ENCODE measurements at regions not wholly inside any gene's neighbourhood (a gene's known extent, or its start where the extent isn't known, plus 50 kb on each side); places are given as distances from the start of the nearest gene placed in this dataset.

GRCh38 chr11:122363296-122363695 is 247.3 kb upstream of the BLID start:
- Histone ChIP-seq H3K9me3 (ENCODE audit: control insufficient read depth in 1 of 2, insufficient read depth in 1 of 2, low read depth in 1 of 2, low read length in 2 of 2) (no peaks in the 10 kb centered on the region), H3K27ac (ENCODE audit: low read depth, low read length) (no peak overlapping the region), H3K9ac (ENCODE audit: low read length) (no peak overlapping the region), H2AFZ (ENCODE audit: low read depth, low read length, poor library complexity, severe bottlenecking) (no peak overlapping the region), H3K4me2 (ENCODE audit: low read length) (no peak overlapping the region), H3K4me1 (ENCODE audit: control insufficient read depth in 1 of 2, insufficient read depth in 2 of 2, low read length in 2 of 2) (no peaks in the 10 kb centered on the region), H4K20me1 (ENCODE audit: insufficient read depth) (no peaks in the 10 kb centered on the region), H3K27me3 (ENCODE audit: insufficient read depth, low read length) (no peaks in the 10 kb centered on the region), H3K79me2 (ENCODE audit: insufficient read depth, low read length) (no peaks in the 10 kb centered on the region), H3K36me3 (ENCODE audit: control insufficient read depth in 1 of 2, insufficient read depth in 2 of 2, low read length in 2 of 2) (no peaks in the 10 kb centered on the region), H3K4me3 (replicated peaks in 1 of 2; ENCODE audit: low read depth in 1 of 2, low read length in 2 of 2) (no peak overlapping the region), H3K9me2 (ENCODE audit: insufficient read depth) (no peaks in the 10 kb centered on the region)
- DNase-seq (ENCODE audit: low read depth, low spot score): no peak
- no TSS peak for BruUV-seq (replicated peaks)
- CTCF ChIA-PET: no interaction called here
- ATAC-seq: no peak
- POLR2A ChIA-PET: no interaction called here
- RAD21 ChIA-PET (ENCODE audit: low non-redundant PET in 1 of 2, low total read pairs in 2 of 2, uncharacterized antibody in 2 of 2, unreplicated experiment in 2 of 2): no interaction called here
- TF ChIP-seq CEBPB (IDR thresholded peaks at IDR 0.05; ENCODE audit: low read depth): no peak
- no peak for TF ChIP-seq POLR2A (IDR thresholded peaks at IDR 0.05; ENCODE audit: borderline replicate concordance, extremely low read depth, insufficient read depth, insufficient read length)
- TF ChIP-seq FOSL1 (IDR thresholded peaks at IDR 0.05; ENCODE audit: low read depth): no peak
- intact Hi-C loops (cut with micrococcal nuclease): no loop called here

GRCh38 chr11:122362381-122362780 is 246.4 kb upstream of the BLID start:
- POLR2A ChIA-PET: no interaction called here
- TF ChIP-seq REST (IDR thresholded peaks at IDR 0.05; ENCODE audit: low read depth): no peak
- no peak for TF ChIP-seq POLR2A (IDR thresholded peaks at IDR 0.05; ENCODE audit: borderline replicate concordance, extremely low read depth, insufficient read depth, insufficient read length)
- TF ChIP-seq SP1 (IDR thresholded peaks at IDR 0.05; ENCODE audit: low read depth): no peak
- TF ChIP-seq ZFX (IDR thresholded peaks at IDR 0.05): no peak
- TF ChIP-seq ELF1 (IDR thresholded peaks at IDR 0.05; ENCODE audit: borderline replicate concordance, low read depth): no peak
- no peak for TF ChIP-seq RAD21 (IDR thresholded peaks at IDR 0.05; ENCODE audit: low read depth)
- TF ChIP-seq SRF (IDR thresholded peaks at IDR 0.05; ENCODE audit: low read depth): no peak
- no peak for TF ChIP-seq EZH2phosphoT487 (IDR thresholded peaks at IDR 0.05; ENCODE audit: borderline replicate concordance)
- no peak for TF ChIP-seq ATF3 (IDR thresholded peaks at IDR 0.05)
- TF ChIP-seq TCF7L2 (IDR thresholded peaks at IDR 0.05; ENCODE audit: borderline replicate concordance, extremely low read depth, insufficient read depth, insufficient read length): no peak
- TF ChIP-seq CTCF (IDR thresholded peaks at IDR 0.05 in 2 of 3, conservative IDR thresholded peaks at IDR 0.05 in 1 of 3; ENCODE audit: borderline replicate concordance in 1 of 3, insufficient read depth in 1 of 3, low read depth in 2 of 3, low read length in 2 of 3): no peak
- no peak for TF ChIP-seq YY1 (IDR thresholded peaks at IDR 0.05; ENCODE audit: extremely low read depth, insufficient replicate concordance, low read depth, low read length)
- TF ChIP-seq EGR1 (IDR thresholded peaks at IDR 0.05; ENCODE audit: low read depth): no peak
- no peak for TF ChIP-seq CBX3 (IDR thresholded peaks at IDR 0.05; ENCODE audit: low read depth)
- no peak for TF ChIP-seq CEBPB (IDR thresholded peaks at IDR 0.05; ENCODE audit: low read depth)
- TF ChIP-seq POLR2AphosphoS5 (IDR thresholded peaks at IDR 0.05; ENCODE audit: low read depth, low read length): no peak

More at GRCh38 chr11:122362381-122362780, 246.4 kb upstream of the BLID start:
- ATAC-seq: no peak
- ChIA-PET CTCF (no interaction called here), RAD21 (ENCODE audit: low non-redundant PET in 1 of 2, low total read pairs in 2 of 2, uncharacterized antibody in 2 of 2, unreplicated experiment in 2 of 2) (no interaction called here)
- Histone ChIP-seq H3K27ac (ENCODE audit: low read depth, low read length) (no peak overlapping the region), H3K27me3 (ENCODE audit: insufficient read depth, low read length) (no peaks in the 10 kb centered on the region), H4K20me1 (ENCODE audit: insufficient read depth) (no peaks in the 10 kb centered on the region), H3K9me2 (ENCODE audit: insufficient read depth) (no peaks in the 10 kb centered on the region), H3K79me2 (ENCODE audit: insufficient read depth, low read length) (no peaks in the 10 kb centered on the region), H3K9me3 (ENCODE audit: control insufficient read depth in 1 of 2, insufficient read depth in 1 of 2, low read depth in 1 of 2, low read length in 2 of 2) (no peaks in the 10 kb centered on the region), H3K9ac (ENCODE audit: low read length) (no peak overlapping the region), H2AFZ (ENCODE audit: low read depth, low read length, poor library complexity, severe bottlenecking) (no peak overlapping the region), H3K36me3 (ENCODE audit: control insufficient read depth in 1 of 2, insufficient read depth in 2 of 2, low read length in 2 of 2) (no peaks in the 10 kb centered on the region), H3K4me2 (ENCODE audit: low read length) (no peak overlapping the region), H3K4me3 (replicated peaks in 1 of 2; ENCODE audit: low read depth in 1 of 2, low read length in 2 of 2) (no peak overlapping the region), H3K4me1 (ENCODE audit: control insufficient read depth in 1 of 2, insufficient read depth in 2 of 2, low read length in 2 of 2) (no peaks in the 10 kb centered on the region)
- no TSS peak for BruUV-seq (replicated peaks)
- no peak for DNase-seq (ENCODE audit: low read depth, low spot score)
- intact Hi-C loops (cut with micrococcal nuclease): no loop called here

All from HCT116 (cell line).